ENCODE measurements at regions not wholly inside any gene's neighbourhood (a gene's known extent, or its start where the extent isn't known, plus 50 kb on each side); places are given as distances from the start of the nearest gene placed in this dataset.
A peak's percentile ranks its signal among the peaks of the same experiment; 100 is the strongest.

GRCh38 chr6:30396833-30397479 is 52.0 kb downstream of the RPP21 start:
- 22% methylated on average over 15 of the region's 20 CpGs for WGBS
- DNase-seq (ENCODE audit: extremely low spot score): peak; percentile 94
- intact Hi-C loops (cut with DNase I): loop anchor here (2.0 to 5.0 kb wide), 2 partner anchors 40 to 180 kb away; no protein-coding TSS in a partner anchor
- H3K36me3 ChIP-seq: no peaks in the 10 kb centered on the region
- no peak overlapping the region for H3K27ac ChIP-seq (replicated peaks in 1 of 4)
- no peak for TF ChIP-seq EP300 (IDR thresholded peaks at IDR 0.05)
- TF ChIP-seq CTCF (IDR thresholded peaks at IDR 0.05): peak; percentile 79 to 93 (median 81)
- no peak for TF ChIP-seq POLR2A (IDR thresholded peaks at IDR 0.05; ENCODE audit: low read depth)
- TF ChIP-seq POLR2AphosphoS5 (IDR thresholded peaks at IDR 0.05): peak in 1 of 2 donors; percentile 44
- H3K4me3 ChIP-seq: no peak overlapping the region
- H3K4me1 ChIP-seq: peaks cover 0 to 8% (median 4%) of the 10 kb centered on the region in 4 donors
- no peaks in the 10 kb centered on the region for H3K9me3 ChIP-seq
- peaks cover 0 to 20% (median 0%) of the 10 kb centered on the region in 4 donors for H3K27me3 ChIP-seq

- no peak overlapping the region for H3K4me3 ChIP-seq
- 75% methylated on average over 2 of the region's 3 CpGs for WGBS
- TF ChIP-seq POLR2A (IDR thresholded peaks at IDR 0.05; ENCODE audit: low read depth): no peak
- TF ChIP-seq EP300 (IDR thresholded peaks at IDR 0.05): no peak
- TF ChIP-seq CTCF (IDR thresholded peaks at IDR 0.05): no peak
- no peak for TF ChIP-seq POLR2AphosphoS5 (IDR thresholded peaks at IDR 0.05)
- no peaks in the 10 kb centered on the region for H3K9me3 ChIP-seq
- DNase-seq (ENCODE audit: extremely low spot score): no peak
- H3K36me3 ChIP-seq: no peaks in the 10 kb centered on the region
- peaks cover 0 to 8% (median 4%) of the 10 kb centered on the region in 4 donors for H3K4me1 ChIP-seq
- H3K27ac ChIP-seq (replicated peaks in 1 of 4): no peak overlapping the region
- H3K27me3 ChIP-seq: peaks cover 0 to 20% (median 0%) of the 10 kb centered on the region in 4 donors
- intact Hi-C loops (cut with DNase I): loop anchor here (2.0 to 5.0 kb wide), 2 partner anchors 41 to 180 kb away; no protein-coding TSS in a partner anchor
These were observed 52.7 kb downstream of the RPP21 start for GRCh38 chr6:30397697-30398096.

- H3K27me3 ChIP-seq: peaks cover 0 to 20% (median 0%) of the 10 kb centered on the region in 4 donors
- H3K27ac ChIP-seq (replicated peaks in 1 of 4): no peak overlapping the region
- no peak overlapping the region for H3K4me3 ChIP-seq
- TF ChIP-seq POLR2AphosphoS5 (IDR thresholded peaks at IDR 0.05): no peak
- no peak for TF ChIP-seq CTCF (IDR thresholded peaks at IDR 0.05)
- no peak for TF ChIP-seq POLR2A (IDR thresholded peaks at IDR 0.05; ENCODE audit: low read depth)
- TF ChIP-seq EP300 (IDR thresholded peaks at IDR 0.05): no peak
- intact Hi-C loops (cut with DNase I): loop anchor here (5.0 kb wide), 1 partner anchor 182 kb away; no protein-coding TSS in a partner anchor
- H3K9me3 ChIP-seq: no peaks in the 10 kb centered on the region
- peaks cover 0 to 8% (median 4%) of the 10 kb centered on the region in 4 donors for H3K4me1 ChIP-seq
- no peaks in the 10 kb centered on the region for H3K36me3 ChIP-seq
- WGBS: 89% methylated on average over 2 of the region's 2 CpGs
- DNase-seq (ENCODE audit: extremely low spot score): no peak
These were observed 54.6 kb downstream of the RPP21 start for GRCh38 chr6:30399390-30400058.

- Histone ChIP-seq H3K36me3 (no peaks in the 10 kb centered on the region), H3K4me3 (no peak overlapping the region), H3K27me3 (peaks cover 0 to 18% (median 2%) of the 10 kb centered on the region in 4 donors), H3K9me3 (peaks cover 0 to 17% (median 7%) of the 10 kb centered on the region in 4 donors), H3K27ac (replicated peaks in 1 of 4) (no peak overlapping the region), H3K4me1 (no peaks in the 10 kb centered on the region)
- WGBS: 82% methylated on average over 2 of the region's 2 CpGs
- TF ChIP-seq EP300 (IDR thresholded peaks at IDR 0.05) (no peak), CTCF (IDR thresholded peaks at IDR 0.05) (no peak), POLR2A (IDR thresholded peaks at IDR 0.05; ENCODE audit: low read depth) (no peak), POLR2AphosphoS5 (IDR thresholded peaks at IDR 0.05) (no peak)
- intact Hi-C loops (cut with DNase I): no loop called here
- no peak for DNase-seq (ENCODE audit: extremely low spot score)
These were observed 61.0 kb downstream of the RPP21 start for GRCh38 chr6:30405934-30406333.

Measured in esophagus muscularis mucosa (tissue), 4 donors.